ENCODE measurements at regions not wholly inside any gene's neighbourhood (a gene's known extent, or its start where the extent isn't known, plus 50 kb on each side); places are given as distances from the start of the nearest gene placed in this dataset.

- no peak for DNase-seq (ENCODE audit: low read depth)
Measured at GRCh38 chr4:17174751-17175150, 276.3 kb upstream of the LDB2 start.

- no peak for DNase-seq (ENCODE audit: low read depth)
Measured at GRCh38 chr4:17173300-17173699, 274.9 kb upstream of the LDB2 start.

DNA sequence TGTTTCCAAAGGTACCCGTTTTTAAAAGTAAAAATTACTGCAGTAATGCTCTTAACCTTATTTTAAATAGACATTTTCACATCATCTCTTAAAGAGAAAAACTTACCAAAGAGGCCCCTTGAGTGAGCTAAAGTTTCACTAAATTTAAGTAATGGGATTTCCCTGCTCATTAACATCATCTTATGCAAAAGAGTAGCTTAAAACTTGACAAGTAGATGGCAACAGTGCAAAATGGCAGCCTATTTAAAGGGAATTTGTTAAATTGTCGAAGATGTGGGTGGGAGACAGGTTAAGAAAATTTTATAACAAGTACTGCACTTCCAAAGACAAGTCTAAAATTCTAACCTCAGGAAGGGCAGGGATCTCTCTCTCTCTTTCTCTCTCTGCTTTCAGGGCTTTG, 271.7 kb upstream of the LDB2 start:
- DNase-seq (ENCODE audit: low read depth): no peak

GRCh38 chr4:17169699-17170098, 271.3 kb upstream of the LDB2 start:
- DNase-seq (ENCODE audit: low read depth): no peak

GRCh38 chr4:17168571-17168970, 270.1 kb upstream of the LDB2 start:
- DNase-seq (ENCODE audit: low read depth): no peak

- DNase-seq (ENCODE audit: low read depth): no peak
Measured at GRCh38 chr4:17166954-17167353, 268.5 kb upstream of the LDB2 start.

DNA sequence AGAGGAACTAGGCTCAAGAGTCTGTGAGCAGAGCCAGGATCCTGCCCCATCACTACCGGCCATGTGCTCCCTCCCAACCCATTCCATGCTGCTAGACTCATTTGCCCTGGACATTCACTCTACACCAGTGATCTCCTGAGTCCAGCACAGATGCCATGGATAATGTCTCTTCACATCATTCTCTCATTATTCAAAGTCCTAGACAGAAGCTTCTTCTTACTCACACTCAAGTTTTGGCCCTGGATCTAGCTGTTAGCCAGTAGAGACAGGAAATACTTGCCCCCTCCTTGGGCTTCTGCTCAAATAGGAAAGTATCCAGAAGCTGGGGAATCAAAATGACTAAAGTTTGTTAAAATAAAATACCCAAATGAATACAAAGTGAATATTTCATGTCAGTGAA, 266.8 kb upstream of the LDB2 start:
- DNase-seq (ENCODE audit: low read depth): no peak

DNA sequence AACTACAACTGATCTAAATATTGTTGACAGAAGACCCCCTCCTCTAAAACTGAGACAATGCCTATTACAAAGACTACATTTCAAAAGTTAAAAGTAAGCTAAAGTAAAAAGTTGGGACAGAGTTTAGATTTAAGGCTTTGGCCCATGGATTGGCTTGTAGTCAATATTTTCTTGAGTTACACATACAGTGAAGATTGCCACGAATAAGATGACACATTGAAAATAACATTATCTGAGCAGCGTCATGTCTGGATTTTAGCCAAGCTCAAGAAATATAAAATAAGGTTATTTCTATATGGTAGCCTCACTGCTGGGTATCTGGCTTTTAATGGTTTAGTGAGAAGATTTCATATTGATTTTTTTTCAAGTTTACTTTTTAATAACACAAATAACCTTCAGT, 266.2 kb upstream of the LDB2 start:
- DNase-seq (ENCODE audit: low read depth): no peak

DNA sequence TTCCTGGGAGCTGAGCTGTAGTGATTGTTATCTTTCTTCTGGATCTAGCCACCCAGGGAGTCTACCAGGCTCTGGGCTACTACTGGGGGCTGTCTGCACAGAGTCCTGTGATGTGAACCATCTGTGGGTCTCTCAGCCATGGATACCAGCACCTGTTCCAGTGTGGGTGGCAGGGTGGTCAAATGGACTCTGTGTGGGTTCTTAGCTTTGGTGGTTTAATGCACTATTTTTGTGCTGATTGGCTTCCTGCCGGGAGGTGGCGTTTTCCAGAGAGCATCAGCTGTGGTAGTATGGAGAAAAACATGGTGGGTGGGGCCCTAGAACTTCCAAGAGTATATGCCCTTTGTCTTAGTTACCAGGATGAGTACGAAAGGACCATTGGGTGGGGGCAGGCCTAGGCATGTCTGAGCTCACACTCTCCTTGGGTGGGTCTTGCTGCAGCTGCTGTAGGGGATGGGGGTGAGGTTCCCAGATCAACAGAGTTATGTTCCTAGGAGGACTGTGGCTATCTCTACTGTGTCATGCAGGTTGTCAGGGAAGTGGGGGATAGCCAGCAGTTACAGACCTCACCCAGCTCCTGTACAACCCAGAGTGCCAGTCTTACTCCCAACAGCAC, 264.8 kb upstream of the LDB2 start:
- DNase-seq (ENCODE audit: low read depth): no peak

DNA sequence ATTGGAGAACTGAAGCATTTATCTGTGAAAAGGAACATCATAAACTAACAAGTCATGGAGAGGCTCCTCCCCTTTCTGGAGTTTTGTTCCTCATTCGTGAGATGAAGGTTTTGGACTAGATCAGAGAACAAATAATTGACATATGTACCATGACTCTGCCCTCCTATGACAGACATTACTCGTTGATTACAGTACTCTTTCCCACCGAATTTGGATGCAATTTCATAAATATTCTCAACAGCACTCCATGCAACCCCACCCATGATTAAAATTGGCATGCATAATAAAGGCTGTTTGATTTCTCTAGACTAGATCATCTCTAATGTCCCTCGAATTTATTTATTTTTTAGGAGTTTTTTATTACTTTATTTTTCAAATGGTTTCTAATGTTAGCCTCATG, 258.9 kb upstream of the LDB2 start:
- DNase-seq (ENCODE audit: low read depth): no peak

DNA sequence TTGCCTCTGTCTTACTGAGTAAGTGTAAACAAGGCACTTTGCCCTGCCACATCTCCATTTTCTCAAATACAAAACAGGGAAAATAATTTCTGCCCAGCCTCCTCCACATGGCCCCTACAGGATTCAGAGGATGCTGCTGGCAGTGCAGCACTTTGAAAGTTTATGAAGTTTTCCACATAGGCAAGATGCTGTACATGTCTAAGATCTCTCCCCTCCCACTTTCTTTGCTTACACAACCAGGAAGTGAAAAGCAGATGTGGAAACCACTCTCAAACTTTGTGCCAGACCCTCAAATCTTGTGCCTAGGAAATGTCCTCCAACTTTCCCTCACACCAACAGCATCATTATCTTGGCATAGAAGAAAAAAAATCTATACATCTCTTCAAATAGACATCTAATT, 257.0 kb upstream of the LDB2 start:
- no peak for DNase-seq (ENCODE audit: low read depth)

GRCh38 chr4:17153572-17153971, 255.1 kb upstream of the LDB2 start:
- DNase-seq (ENCODE audit: low read depth): no peak

GRCh38 chr4:17152941-17153540, 254.6 kb upstream of the LDB2 start:
- DNase-seq (ENCODE audit: low read depth): no peak

DNA sequence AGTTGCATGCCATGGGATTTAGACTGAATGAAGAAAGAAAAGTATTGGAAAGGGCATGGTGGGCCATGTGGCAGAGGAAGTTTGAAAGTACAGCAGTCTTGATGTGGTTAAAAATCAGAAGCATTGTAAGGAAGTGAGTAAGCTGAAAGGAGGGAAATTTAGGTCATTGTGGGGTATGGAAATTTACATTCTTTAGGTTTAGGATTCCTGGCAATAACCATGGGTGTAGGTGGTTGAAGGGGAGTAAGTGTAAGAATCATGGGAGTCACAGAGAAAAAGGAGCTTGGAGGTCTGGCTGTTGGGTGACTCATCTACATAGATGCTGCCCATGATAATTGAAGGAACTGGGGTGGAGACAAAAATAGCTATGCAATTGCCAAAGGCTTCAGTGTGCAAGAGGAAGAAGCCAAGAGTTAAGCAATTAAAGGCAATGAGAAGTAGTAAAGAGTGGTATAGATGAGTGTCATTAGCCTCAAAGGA, 243.8 kb upstream of the LDB2 start:
- DNase-seq (ENCODE audit: low read depth): no peak

DNA sequence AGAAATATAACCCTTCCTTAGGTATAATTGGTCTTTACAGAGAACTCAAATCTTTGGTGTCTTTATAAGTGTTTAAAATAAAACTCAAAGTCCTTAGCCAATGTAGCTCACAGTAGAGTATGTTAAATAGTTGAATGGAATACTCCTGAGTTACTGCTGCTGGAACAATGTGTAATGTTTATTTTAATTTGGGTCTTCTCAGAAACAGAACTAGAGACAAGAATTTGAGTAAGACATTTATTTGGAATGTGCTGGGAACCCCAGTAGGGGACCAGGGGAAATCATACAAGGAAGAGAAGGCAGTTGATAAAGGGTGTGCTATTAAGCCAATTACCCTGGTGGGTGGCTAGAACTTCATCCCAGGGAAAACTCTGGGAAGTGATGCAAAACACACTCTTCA, 240.4 kb upstream of the LDB2 start:
- no peak for DNase-seq (ENCODE audit: low read depth)

DNA sequence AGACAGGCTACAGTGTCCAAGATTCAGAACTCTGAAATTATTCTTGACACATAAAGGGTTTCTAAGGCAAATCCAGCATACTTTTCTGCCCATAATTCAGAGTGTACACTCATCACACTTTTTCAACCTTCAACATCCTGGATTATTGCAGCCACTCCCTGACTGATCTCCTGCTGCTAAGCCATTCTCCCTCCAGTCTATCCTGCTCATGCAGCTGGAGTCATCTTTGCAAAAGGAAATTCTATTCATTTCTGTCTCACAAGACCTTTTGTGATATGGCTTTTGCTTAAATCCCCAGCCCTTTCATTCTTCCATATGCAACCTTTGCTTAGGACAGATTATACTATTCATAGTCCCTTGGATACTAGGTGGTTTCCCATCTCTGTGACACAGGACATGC, 236.1 kb upstream of the LDB2 start:
- DNase-seq (ENCODE audit: low read depth): no peak

DNA sequence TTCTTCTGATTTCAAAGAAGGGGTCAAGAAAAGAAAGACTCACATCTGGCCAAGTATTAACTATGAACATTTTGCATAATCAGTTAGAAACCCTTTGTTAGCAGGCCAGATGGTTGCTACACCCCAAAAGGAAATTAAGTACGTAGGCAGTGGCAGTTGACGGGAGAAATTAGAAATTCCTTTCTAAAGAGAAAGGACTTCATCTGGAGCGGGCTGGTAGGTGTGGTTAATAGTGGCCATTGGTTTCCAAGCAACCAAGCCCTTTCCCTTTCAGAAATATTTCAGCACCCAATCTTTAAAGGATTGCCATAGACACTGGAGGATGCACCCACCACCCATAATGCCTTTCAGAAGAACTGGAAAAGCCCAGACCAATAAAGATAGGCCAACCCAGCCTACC, 235.7 kb upstream of the LDB2 start:
- no peak for DNase-seq (ENCODE audit: low read depth)

- no peak for DNase-seq (ENCODE audit: low read depth)
Measured at GRCh38 chr4:17132226-17132625, 233.8 kb upstream of the LDB2 start.

DNA sequence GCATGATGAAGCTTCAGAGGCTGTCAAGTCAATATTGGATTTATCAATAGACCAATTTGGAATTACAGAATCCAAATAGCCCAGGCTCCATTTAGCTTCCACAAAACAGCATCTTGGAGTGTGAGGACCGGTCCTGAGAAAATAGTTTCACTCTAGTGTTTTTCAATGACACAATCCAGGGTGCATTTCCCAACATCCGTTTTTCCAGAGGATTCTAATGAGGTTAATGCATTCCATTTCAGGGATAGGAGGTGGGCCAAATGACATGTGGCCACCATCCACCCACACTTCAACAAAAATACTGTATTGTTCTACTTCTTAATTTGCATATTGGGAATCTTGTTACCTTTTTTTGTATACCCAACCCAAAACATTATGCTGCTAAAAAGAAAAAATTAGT, 229.8 kb upstream of the LDB2 start:
- no peak for DNase-seq (ENCODE audit: low read depth)

DNA sequence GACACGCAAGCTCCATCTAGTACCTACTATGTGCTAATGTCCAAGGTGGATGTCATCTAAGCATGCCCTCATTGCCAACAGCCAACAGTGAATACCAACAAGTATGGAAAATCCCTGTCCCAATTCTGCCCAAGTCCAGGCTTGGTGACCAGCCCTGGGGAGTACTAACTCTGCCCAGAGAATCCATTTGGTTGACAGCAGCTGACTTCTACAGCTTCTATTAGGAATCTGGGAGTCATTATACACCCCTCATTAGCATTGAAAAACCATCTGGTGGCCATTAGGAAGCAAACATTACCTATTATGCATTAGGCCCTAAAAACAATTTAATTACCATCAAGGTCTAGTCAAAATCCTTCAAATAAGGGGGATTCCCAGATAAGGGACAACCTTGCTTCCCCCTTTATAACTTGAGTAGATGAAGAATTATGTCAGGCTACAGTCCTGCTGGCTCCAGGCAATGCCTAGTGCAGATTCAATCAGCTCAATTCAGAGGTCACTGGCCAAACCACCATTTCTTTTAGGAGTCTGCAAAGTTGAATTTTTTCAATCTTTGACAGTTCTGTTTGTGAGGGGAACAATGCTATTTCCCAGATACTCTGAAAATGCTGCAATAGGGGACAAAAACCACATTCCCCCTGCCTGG, 228.0 kb upstream of the LDB2 start:
- DNase-seq (ENCODE audit: low read depth): no peak

DNA sequence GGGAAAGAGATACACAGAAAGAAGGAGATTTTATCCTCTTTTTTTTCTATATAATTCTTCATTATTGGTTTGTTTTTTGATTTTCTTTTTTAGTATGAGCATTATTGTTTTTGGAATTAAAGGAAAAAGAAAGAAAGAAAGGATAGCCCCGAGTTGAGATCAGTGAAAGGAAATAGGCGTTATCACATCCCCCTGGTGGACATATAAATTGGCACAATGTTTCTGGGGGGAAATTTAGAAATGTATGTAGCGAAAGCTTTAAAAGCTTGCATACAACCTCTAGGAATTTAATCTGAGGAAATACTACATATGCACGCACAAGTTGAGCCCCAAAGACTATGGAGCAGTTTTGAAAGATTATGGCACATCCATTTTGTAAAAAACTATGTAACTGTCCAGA, 226.3 kb upstream of the LDB2 start:
- DNase-seq (ENCODE audit: low read depth): no peak

GRCh38 chr4:17120761-17121160, 222.3 kb upstream of the LDB2 start:
- no peak for DNase-seq (ENCODE audit: low read depth)

GRCh38 chr4:17117746-17118145, 219.3 kb upstream of the LDB2 start:
- no peak for DNase-seq (ENCODE audit: low read depth)

- no peak for DNase-seq (ENCODE audit: low read depth)
Measured at GRCh38 chr4:17115583-17115982, 217.1 kb upstream of the LDB2 start.
